Transverse colon (tissue), 4 donors: ENCODE measurements at regions not wholly inside any gene's neighbourhood (a gene's known extent, or its start where the extent isn't known, plus 50 kb on each side); places are given as distances from the start of the nearest gene placed in this dataset.
"Not testable (repeated sequence)": the region's sequence is repeated elsewhere in the genome, so short reads cannot be mapped to it uniquely, and the experiment has no call there.

Source experiments
- DNase-seq: peaks from one replicate; pipeline ENCODE4 v3.0.0-alpha.2; 2019
- H3K27ac ChIP-seq, 4 donors: fragments of 200-600 bp; sonication (generic); 2 replicates each; pipeline ENCODE4 v1.5.1; 2016 to 2018; ENCODE audit warnings: inconsistent platforms in 4 of 4
- H3K27me3 ChIP-seq: fragments of 200-600 bp; sonication (generic); 2 replicates; pipeline ENCODE4 v1.5.1; 2017; ENCODE audit warnings: inconsistent platforms
- H3K36me3 ChIP-seq, 4 donors: fragments of 200-600 bp; sonication (generic); 2 replicates each; pipeline ENCODE4 v1.5.1; 2017 to 2019; ENCODE audit warnings: inconsistent platforms in 4 of 4
- H3K4me1 ChIP-seq, 4 donors: fragments of 200-600 bp; sonication (generic); 2 replicates each; pipeline ENCODE4 v1.5.1; 2017 to 2020; ENCODE audit warnings: inconsistent platforms in 4 of 4
- H3K4me3 ChIP-seq, 4 donors: fragments of 200-600 bp; sonication (generic); 1 replicate in 1 of 4; 2 replicates in 3 of 4; pipeline versions ENCODE4 v1.5.1 to v1.6.1; 2017 to 2019; ENCODE audit warnings: inconsistent platforms in 4 of 4
- H3K9me3 ChIP-seq, 2 donors: fragments of 200-600 bp; sonication (generic); 2 replicates each; pipeline ENCODE4 v1.5.1; 2017 to 2019; ENCODE audit warnings: inconsistent platforms in 2 of 2
- CTCF ChIP-seq, 5 experiments: fragments of 200-600 bp in 3 of 5; fragments of 450-650 bp in 2 of 5; sonication (generic) in 3 of 5; IDR thresholded peaks; 1 replicate in 2 of 5; 2 replicates in 3 of 5; pipeline ENCODE4 v1.5.1; 2016 to 2017; ENCODE audit warnings: antibody characterized with exemption in 5 of 5, inconsistent platforms in 3 of 5, mild to moderate bottlenecking in 2 of 5, moderate library complexity in 1 of 5
- EP300 ChIP-seq: sonication (generic); formaldehyde crosslinking; IDR thresholded peaks from one replicate; pipeline ENCODE4 v1.6.1; 2017; ENCODE audit warnings: antibody characterized with exemption, low read depth
- POLR2A ChIP-seq: fragments of 450-650 bp; IDR thresholded peaks from one replicate; pipeline ENCODE4 v1.6.1; 2016; ENCODE audit warnings: antibody characterized with exemption, mild to moderate bottlenecking, moderate library complexity
- POLR2AphosphoS5 ChIP-seq, 3 donors: sonication (generic); formaldehyde crosslinking; IDR thresholded peaks; one replicate each; pipeline ENCODE4 v1.6.1; 2016; ENCODE audit warnings: antibody characterized with exemption in 3 of 3
- WGBS, 2 donors: methylation state at CpG; one replicate each; pipeline ENCODE4 v1.1.5; 2018; ENCODE audit warnings: low coverage in 1 of 2; 5-methylcytosine and 5-hydroxymethylcytosine counted together
- in situ Hi-C, 4 donors: fragments of 200-750 bp; cut with MboI; loops; one replicate each; pipeline versions ENCODE4 v1.15.0 to v1.15.1; 2017; ENCODE audit warnings: low sequenced_read_pairs in 3 of 4, low pct_ligation_motif_present in 1 of 4, low pct_unique_long_range_greater_than_20kb in 1 of 4
- intact Hi-C: fragments of 100-400 bp; cut with DNase I; formaldehyde crosslinking; loops from one replicate; pipeline ENCODE4 v1.15.1; 2023; ENCODE audit warnings: low total_unique reads

GRCh38 chr14:101687756-101688546, 73.6 kb upstream of the PPP2R5C start:
- no peak for DNase-seq
- intact Hi-C loops, result no loop called here
- 35 to 57% methylated on average over 4 to 6 of the region's 6 CpGs for WGBS, 2 donors
- TF ChIP-seq POLR2A (no peak), POLR2AphosphoS5 (IDR thresholded peaks at IDR 0.05) (no peak), EP300 (no peak), CTCF (IDR thresholded peaks at IDR 0.05) (no peak)
- no peaks in the 10 kb centered on the region for H3K36me3 ChIP-seq
- in situ Hi-C loops, result no loop called here
- H3K4me3 ChIP-seq, result no peak overlapping the region
- H3K4me1 ChIP-seq, result no peaks in the 10 kb centered on the region
- H3K27me3 ChIP-seq, result peaks cover 28% of the 10 kb centered on the region
- no peaks in the 10 kb centered on the region for H3K9me3 ChIP-seq
- no peak overlapping the region for H3K27ac ChIP-seq

GRCh38 chr14:101689039-101689501, 72.4 kb upstream of the PPP2R5C start:
- no peak overlapping the region for H3K4me3 ChIP-seq
- TF ChIP-seq POLR2AphosphoS5 (IDR thresholded peaks at IDR 0.05) (no peak), POLR2A (no peak), CTCF (IDR thresholded peaks at IDR 0.05) (no peak), EP300 (no peak)
- H3K9me3 ChIP-seq, result no peaks in the 10 kb centered on the region
- no peak for DNase-seq
- in situ Hi-C loops (no loop called here), intact Hi-C loops (no loop called here)
- no peaks in the 10 kb centered on the region for H3K36me3 ChIP-seq
- peaks cover 24% of the 10 kb centered on the region for H3K27me3 ChIP-seq
- 96% methylated on average over 23 of the region's 25 CpGs; no CpG with 5 or more reads in 1 of the 2 donors for WGBS, 2 donors
- no peaks in the 10 kb centered on the region for H3K4me1 ChIP-seq
- H3K27ac ChIP-seq, result no peak overlapping the region

GRCh38 chr14:101689966-101690365, 71.5 kb upstream of the PPP2R5C start:
- DNase-seq, H3K27ac ChIP-seq, intact Hi-C loops, H3K4me3 ChIP-seq, H3K9me3 ChIP-seq, H3K4me1 ChIP-seq, in situ Hi-C loops, H3K36me3 ChIP-seq: not testable (repeated sequence)
- WGBS, 2 donors, result 89 to 95% methylated on average over 5 to 12 of the region's 12 CpGs
- H3K27me3 ChIP-seq, result peaks cover 16% of the 10 kb centered on the region

- Histone ChIP-seq H3K4me3 (no peak overlapping the region), H3K36me3 (no peaks in the 10 kb centered on the region), H3K27ac (no peak overlapping the region), H3K27me3 (no peaks in the 10 kb centered on the region), H3K4me1 (no peaks in the 10 kb centered on the region), H3K9me3 (peaks cover 0 to 4% of the 10 kb centered on the region in 2 donors)
- no peak for DNase-seq
- 58 to 70% methylated on average over 1 of the region's 1 CpG for WGBS, 2 donors
- in situ Hi-C loops (no loop called here), intact Hi-C loops (no loop called here)
- TF ChIP-seq POLR2AphosphoS5 (IDR thresholded peaks at IDR 0.05) (no peak), POLR2A (no peak), CTCF (IDR thresholded peaks at IDR 0.05) (no peak), EP300 (no peak)
Observed at GRCh38 chr14:101695659-101696058, 65.8 kb upstream of the PPP2R5C start.
